ENCODE measurements at regions not wholly inside any gene's neighbourhood (a gene's known extent, or its start where the extent isn't known, plus 50 kb on each side); places are given as distances from the start of the nearest gene placed in this dataset.

DNA sequence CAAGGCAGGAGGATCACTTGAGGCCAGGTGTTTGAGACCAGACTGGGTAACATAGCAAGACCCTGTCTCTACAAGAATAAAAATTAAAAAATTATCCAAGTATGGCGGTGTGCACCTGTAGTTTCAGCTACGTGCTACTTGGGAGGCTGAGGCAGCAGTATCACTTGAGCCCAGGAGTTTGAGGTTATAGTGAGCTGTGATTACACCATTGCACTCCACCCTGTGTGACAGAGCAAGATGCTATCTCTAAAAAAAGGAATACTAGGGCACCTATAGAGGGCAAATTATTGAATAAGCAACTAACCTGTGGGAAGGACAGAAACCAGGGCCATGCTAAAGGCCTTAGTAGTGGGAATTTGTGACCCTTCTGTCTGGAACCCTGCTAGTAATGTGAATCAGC is 86.1 kb downstream of the TENT5C start:
- TF ChIP-seq PATZ1 (tag by site-specific recombination; IDR thresholded peaks at IDR 0.05) (no peak), ZSCAN30 (tag by site-specific recombination; IDR thresholded peaks at IDR 0.05) (no peak), KLF9 (tag by site-specific recombination; IDR thresholded peaks at IDR 0.05; ENCODE audit: low read depth) (no peak), YY1 (tag by site-specific recombination; IDR thresholded peaks at IDR 0.05) (no peak), CTCF (tag by site-specific recombination; IDR thresholded peaks at IDR 0.05) (no peak)

All from HEK293 (cell line).